ENCODE measurements at regions not wholly inside any gene's neighbourhood (a gene's known extent, or its start where the extent isn't known, plus 50 kb on each side); places are given as distances from the start of the nearest gene placed in this dataset.
"Not testable (repeated sequence)": the region's sequence is repeated elsewhere in the genome, so short reads cannot be mapped to it uniquely, and the experiment has no call there.

GRCh38 chr3:165614337-165614736, 222.9 kb downstream of the BCHE start:
- no peaks in the 10 kb centered on the region for H3K4me1 ChIP-seq (replicated peaks in 1 of 2)

DNA sequence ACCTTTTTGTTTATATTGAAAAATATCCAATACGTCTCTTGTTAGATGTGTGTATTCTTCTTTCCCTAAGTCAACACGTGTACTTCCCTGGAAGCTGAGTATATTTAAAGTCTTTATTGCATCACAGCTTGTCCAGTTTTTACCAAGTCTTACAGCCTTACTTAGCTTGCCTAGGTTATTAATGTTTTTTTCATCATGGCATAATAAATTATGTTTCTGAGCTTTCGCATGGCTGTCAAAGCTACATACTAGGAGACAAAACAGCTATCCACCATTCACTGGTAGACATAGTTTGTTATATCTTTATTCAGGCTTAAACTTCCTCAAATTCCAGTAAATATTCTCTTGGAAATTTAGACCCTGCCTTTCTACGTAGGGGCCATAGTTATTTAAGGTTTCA, 224.2 kb downstream of the BCHE start:
- in situ Hi-C loops (cut with MboI; ENCODE audit: low pct_unique_long_range_greater_than_20kb in 2 of 9, low sequenced_read_pairs in 9 of 9, unreplicated experiment in 9 of 9), result no loop called here

More at GRCh38 chr3:165614337-165614736, 222.9 kb downstream of the BCHE start:
- Histone ChIP-seq H3K27ac (no peak overlapping the region), H3K4me3 (no peak overlapping the region)
- 0 to 100% (median 89%) methylated on average over 1 of the region's 1 CpG; no CpG with 5 or more reads in 1 of the 10 experiments for WGBS, 10 experiments
- in situ Hi-C loops (cut with MboI; ENCODE audit: low pct_unique_long_range_greater_than_20kb in 2 of 9, low sequenced_read_pairs in 9 of 9, unreplicated experiment in 9 of 9), result no loop called here
- no peak for ATAC-seq (replicated peaks in 6 of 8)

GRCh38 chr3:165607221-165607620, 230.0 kb downstream of the BCHE start:
- H3K4me1 ChIP-seq (replicated peaks in 1 of 2), result no peaks in the 10 kb centered on the region
- ATAC-seq (replicated peaks in 6 of 8), result no peak
- in situ Hi-C loops (cut with MboI; ENCODE audit: low pct_unique_long_range_greater_than_20kb in 2 of 9, low sequenced_read_pairs in 9 of 9, unreplicated experiment in 9 of 9), result no loop called here
- H3K4me3 ChIP-seq, result no peak overlapping the region
- H3K27ac ChIP-seq, result no peak overlapping the region

More for the DNA sequence above, 224.2 kb downstream of the BCHE start:
- Histone ChIP-seq H3K4me1 (replicated peaks in 1 of 2) (no peaks in the 10 kb centered on the region), H3K4me3 (no peak overlapping the region), H3K27ac (no peak overlapping the region)
- WGBS, 10 experiments, result 14 to 93% (median 50%) methylated on average over 3 to 4 of the region's 4 CpGs; no CpG with 5 or more reads in 2 of the 10 experiments
- peak in 4 of 8 experiments; percentile 31 to 64 (median 46) for ATAC-seq (replicated peaks in 6 of 8)

DNA sequence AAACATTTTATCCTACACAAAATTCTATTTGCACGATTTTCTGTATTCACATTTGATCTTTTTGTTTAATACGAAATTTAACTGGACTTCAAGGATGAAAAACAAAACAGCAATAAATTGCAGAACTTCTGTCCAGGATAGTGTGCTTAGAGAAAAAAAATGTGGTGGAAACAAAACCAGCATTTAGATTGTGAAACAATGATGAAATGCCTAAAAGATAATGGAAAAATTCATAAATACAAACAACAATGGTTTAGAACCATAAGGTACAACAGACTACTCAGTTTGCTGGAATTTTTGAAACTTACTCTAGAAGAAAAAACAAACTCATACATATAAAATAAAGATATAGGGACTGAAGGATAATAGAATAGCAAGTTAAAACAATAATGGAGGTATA, 234.0 kb downstream of the BCHE start:
- no peaks in the 10 kb centered on the region for H3K4me1 ChIP-seq (replicated peaks in 1 of 2)
- no peak for ATAC-seq (replicated peaks in 6 of 8)
- no peak overlapping the region for H3K27ac ChIP-seq
- H3K4me3 ChIP-seq, result no peak overlapping the region
- 7 to 97% (median 88%) methylated on average over 2 of the region's 2 CpGs for WGBS, 10 experiments
- in situ Hi-C loops (cut with MboI; ENCODE audit: low pct_unique_long_range_greater_than_20kb in 2 of 9, low sequenced_read_pairs in 9 of 9, unreplicated experiment in 9 of 9), result no loop called here

DNA sequence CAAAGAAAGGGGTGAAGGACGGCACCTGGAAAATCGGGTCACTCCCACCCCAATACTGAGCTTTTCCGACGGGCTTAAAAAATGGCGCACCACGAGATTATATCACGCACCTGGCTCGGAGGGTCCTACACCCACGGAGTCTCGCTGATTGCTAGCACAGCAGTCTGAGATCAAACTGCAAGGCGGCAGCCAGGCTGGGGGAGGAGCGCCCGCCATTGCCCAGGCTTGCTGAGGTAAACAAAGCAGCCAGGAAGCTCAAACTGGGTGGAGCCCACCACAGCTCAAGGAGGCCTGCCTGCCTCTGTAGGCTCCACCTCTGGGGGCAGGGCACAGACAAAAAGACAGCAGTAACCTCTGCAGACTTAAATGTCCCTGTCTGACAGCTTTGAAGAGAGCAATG, 264.7 kb downstream of the BCHE start:
- ATAC-seq (replicated peaks in 6 of 8); H3K4me1 ChIP-seq (replicated peaks in 1 of 2); in situ Hi-C loops (cut with MboI; ENCODE audit: low pct_unique_long_range_greater_than_20kb in 2 of 9, low sequenced_read_pairs in 9 of 9, unreplicated experiment in 9 of 9); H3K4me3 ChIP-seq; H3K27ac ChIP-seq: not testable (repeated sequence)
- 90% methylated on average over 2 of the region's 13 CpGs; no CpG with 5 or more reads in 9 of the 10 experiments for WGBS, 10 experiments

- WGBS, 10 experiments, result 0 to 100% (median 63%) methylated on average over 1 of the region's 1 CpG; no CpG with 5 or more reads in 1 of the 10 experiments
- ATAC-seq (replicated peaks in 6 of 8), result no peak
- no peaks in the 10 kb centered on the region for H3K4me1 ChIP-seq (replicated peaks in 1 of 2)
- no peak overlapping the region for H3K27ac ChIP-seq
- in situ Hi-C loops (cut with MboI; ENCODE audit: low pct_unique_long_range_greater_than_20kb in 2 of 9, low sequenced_read_pairs in 9 of 9, unreplicated experiment in 9 of 9), result no loop called here
- H3K4me3 ChIP-seq, result no peak overlapping the region
These were observed 268.2 kb downstream of the BCHE start for GRCh38 chr3:165568907-165569462.

DNA sequence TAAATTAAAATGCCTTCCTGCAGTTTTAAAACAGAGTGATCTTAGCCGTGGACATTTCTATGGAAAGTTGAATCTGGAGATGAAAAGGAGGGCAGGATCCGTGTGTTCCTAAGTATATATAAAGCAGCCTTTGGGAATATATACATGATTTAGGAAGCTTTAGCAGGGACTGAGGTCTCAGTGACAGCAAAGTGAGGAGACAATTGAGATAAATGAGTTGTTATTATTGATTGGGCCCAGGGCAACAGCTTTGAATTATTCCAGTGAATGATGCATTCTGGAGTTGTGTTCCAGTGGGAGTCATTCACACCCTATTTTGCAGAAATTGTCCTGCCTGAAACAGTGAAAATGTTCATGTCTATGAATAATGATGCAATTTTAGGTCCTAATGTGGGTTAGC, 281.4 kb downstream of the BCHE start:
- in situ Hi-C loops (cut with MboI; ENCODE audit: low pct_unique_long_range_greater_than_20kb in 2 of 9, low sequenced_read_pairs in 9 of 9, unreplicated experiment in 9 of 9), result no loop called here
- 0 to 83% (median 59%) methylated on average over 1 to 2 of the region's 2 CpGs; no CpG with 5 or more reads in 2 of the 10 experiments for WGBS, 10 experiments
- peak in 4 of 8 experiments; percentile 32 to 81 (median 74) for ATAC-seq (replicated peaks in 6 of 8)
- H3K27ac ChIP-seq, result no peak overlapping the region
- H3K4me3 ChIP-seq, result no peak overlapping the region
- H3K4me1 ChIP-seq (replicated peaks in 1 of 2), result no peaks in the 10 kb centered on the region

- no peak overlapping the region for H3K27ac ChIP-seq
- no peak for ATAC-seq (replicated peaks in 6 of 8)
- in situ Hi-C loops (cut with MboI; ENCODE audit: low pct_unique_long_range_greater_than_20kb in 2 of 9, low sequenced_read_pairs in 9 of 9, unreplicated experiment in 9 of 9), result no loop called here
- 0 to 100% (median 92%) methylated on average over 1 to 3 of the region's 3 CpGs; no CpG with 5 or more reads in 2 of the 10 experiments for WGBS, 10 experiments
- H3K4me3 ChIP-seq, result no peak overlapping the region
- H3K4me1 ChIP-seq (replicated peaks in 1 of 2), result no peaks in the 10 kb centered on the region
These were observed 283.9 kb downstream of the BCHE start for GRCh38 chr3:165553371-165553770.

GRCh38 chr3:165549665-165550064, 287.6 kb downstream of the BCHE start:
- H3K4me1 ChIP-seq (replicated peaks in 1 of 2), result no peaks in the 10 kb centered on the region
- 0 to 89% (median 66%) methylated on average over 1 to 5 of the region's 5 CpGs; no CpG with 5 or more reads in 1 of the 10 experiments for WGBS, 10 experiments
- in situ Hi-C loops (cut with MboI; ENCODE audit: low pct_unique_long_range_greater_than_20kb in 2 of 9, low sequenced_read_pairs in 9 of 9, unreplicated experiment in 9 of 9), result no loop called here
- H3K4me3 ChIP-seq, result no peak overlapping the region
- no peak for ATAC-seq (replicated peaks in 6 of 8)
- H3K27ac ChIP-seq, result no peak overlapping the region

- in situ Hi-C loops (cut with MboI; ENCODE audit: low pct_unique_long_range_greater_than_20kb in 2 of 9, low sequenced_read_pairs in 9 of 9, unreplicated experiment in 9 of 9), result no loop called here
- WGBS, 10 experiments, result 0 to 91% (median 71%) methylated on average over 1 of the region's 1 CpG; no CpG with 5 or more reads in 4 of the 10 experiments
- H3K27ac ChIP-seq, result no peak overlapping the region
- no peaks in the 10 kb centered on the region for H3K4me1 ChIP-seq (replicated peaks in 1 of 2)
- no peak overlapping the region for H3K4me3 ChIP-seq
- ATAC-seq (replicated peaks in 6 of 8), result no peak
These were observed 288.2 kb downstream of the BCHE start for GRCh38 chr3:165549037-165549436.

- ATAC-seq (replicated peaks in 6 of 8), result no peak
These were observed 292.2 kb downstream of the BCHE start for GRCh38 chr3:165545059-165545458.

DNA sequence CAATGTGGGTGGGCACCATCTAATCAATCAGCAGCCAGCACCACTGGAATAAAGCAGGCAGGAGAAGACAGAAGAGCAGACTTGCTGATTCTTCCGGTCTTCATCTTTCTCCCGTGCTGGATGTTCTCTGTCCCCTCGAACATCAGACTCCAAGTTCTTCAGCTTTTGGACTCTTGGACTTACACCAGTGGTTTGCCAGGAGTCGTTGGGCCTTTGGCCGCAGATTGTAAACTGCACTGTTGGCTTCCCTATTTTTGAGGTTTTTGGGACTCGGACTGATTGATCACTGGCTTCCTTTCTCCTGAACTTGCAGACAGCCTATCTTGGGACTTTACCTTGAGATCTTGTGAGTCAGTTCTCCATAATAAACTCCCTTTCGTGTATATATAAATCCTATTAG, 292.8 kb downstream of the BCHE start:
- in situ Hi-C loops (cut with MboI; ENCODE audit: low pct_unique_long_range_greater_than_20kb in 2 of 9, low sequenced_read_pairs in 9 of 9, unreplicated experiment in 9 of 9), result no loop called here
- WGBS, 10 experiments, result 0 to 100% (median 75%) methylated on average over 1 to 7 of the region's 7 CpGs
- H3K4me3 ChIP-seq, result no peak overlapping the region
- ATAC-seq (replicated peaks in 6 of 8), result no peak
- H3K27ac ChIP-seq, result no peak overlapping the region
- H3K4me1 ChIP-seq (replicated peaks in 1 of 2), result no peaks in the 10 kb centered on the region

More at GRCh38 chr3:165545059-165545458, 292.2 kb downstream of the BCHE start:
- in situ Hi-C loops (cut with MboI; ENCODE audit: low pct_unique_long_range_greater_than_20kb in 2 of 9, low sequenced_read_pairs in 9 of 9, unreplicated experiment in 9 of 9), result no loop called here
- H3K4me3 ChIP-seq, result no peak overlapping the region
- 13 to 100% (median 77%) methylated on average over 1 to 4 of the region's 4 CpGs for WGBS, 10 experiments
- no peak overlapping the region for H3K27ac ChIP-seq
- no peaks in the 10 kb centered on the region for H3K4me1 ChIP-seq (replicated peaks in 1 of 2)

GRCh38 chr3:165538166-165538565, 299.1 kb downstream of the BCHE start:
- H3K4me3 ChIP-seq, result no peak overlapping the region
- WGBS, 10 experiments, result 0 to 92% (median 52%) methylated on average over 1 to 2 of the region's 2 CpGs
- H3K4me1 ChIP-seq (replicated peaks in 1 of 2), result no peaks in the 10 kb centered on the region
- no peak for ATAC-seq (replicated peaks in 6 of 8)
- in situ Hi-C loops (cut with MboI; ENCODE audit: low pct_unique_long_range_greater_than_20kb in 2 of 9, low sequenced_read_pairs in 9 of 9, unreplicated experiment in 9 of 9), result no loop called here
- no peak overlapping the region for H3K27ac ChIP-seq

- H3K27ac ChIP-seq, result no peak overlapping the region
These were observed 304.4 kb downstream of the BCHE start for GRCh38 chr3:165532851-165533250.

More at GRCh38 chr3:165532851-165533250, 304.4 kb downstream of the BCHE start:
- WGBS, 10 experiments, result 0 to 100% (median 87%) methylated on average over 1 of the region's 1 CpG; no CpG with 5 or more reads in 2 of the 10 experiments
- Histone ChIP-seq H3K4me1 (replicated peaks in 1 of 2) (no peaks in the 10 kb centered on the region), H3K4me3 (no peak overlapping the region)
- no peak for ATAC-seq (replicated peaks in 6 of 8)
- in situ Hi-C loops (cut with MboI; ENCODE audit: low pct_unique_long_range_greater_than_20kb in 2 of 9, low sequenced_read_pairs in 9 of 9, unreplicated experiment in 9 of 9), result no loop called here
